ENCODE measurements at regions not wholly inside any gene's neighbourhood (a gene's known extent, or its start where the extent isn't known, plus 50 kb on each side); places are given as distances from the start of the nearest gene placed in this dataset.

DNA sequence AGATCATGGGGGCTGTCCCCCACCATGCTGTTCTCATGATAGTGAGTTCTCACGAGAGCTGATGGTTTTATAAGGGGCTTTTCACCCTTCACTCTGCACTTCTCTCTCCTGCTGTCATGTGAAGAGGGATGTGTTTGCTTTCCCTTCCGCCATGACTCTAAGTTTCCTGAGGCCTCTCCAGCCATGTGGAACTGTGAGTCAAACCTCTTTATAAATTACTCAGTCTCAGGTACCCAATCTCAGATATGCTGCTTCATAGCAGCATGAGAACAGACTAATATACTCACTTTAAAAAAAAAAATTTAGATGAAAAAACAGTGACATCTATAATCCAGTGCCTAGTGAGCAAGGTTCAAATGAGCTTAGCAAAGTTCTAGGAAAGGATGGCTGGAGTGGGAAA is 135.1 kb upstream of the RAB4A start:
- TF ChIP-seq, protein P1, sequence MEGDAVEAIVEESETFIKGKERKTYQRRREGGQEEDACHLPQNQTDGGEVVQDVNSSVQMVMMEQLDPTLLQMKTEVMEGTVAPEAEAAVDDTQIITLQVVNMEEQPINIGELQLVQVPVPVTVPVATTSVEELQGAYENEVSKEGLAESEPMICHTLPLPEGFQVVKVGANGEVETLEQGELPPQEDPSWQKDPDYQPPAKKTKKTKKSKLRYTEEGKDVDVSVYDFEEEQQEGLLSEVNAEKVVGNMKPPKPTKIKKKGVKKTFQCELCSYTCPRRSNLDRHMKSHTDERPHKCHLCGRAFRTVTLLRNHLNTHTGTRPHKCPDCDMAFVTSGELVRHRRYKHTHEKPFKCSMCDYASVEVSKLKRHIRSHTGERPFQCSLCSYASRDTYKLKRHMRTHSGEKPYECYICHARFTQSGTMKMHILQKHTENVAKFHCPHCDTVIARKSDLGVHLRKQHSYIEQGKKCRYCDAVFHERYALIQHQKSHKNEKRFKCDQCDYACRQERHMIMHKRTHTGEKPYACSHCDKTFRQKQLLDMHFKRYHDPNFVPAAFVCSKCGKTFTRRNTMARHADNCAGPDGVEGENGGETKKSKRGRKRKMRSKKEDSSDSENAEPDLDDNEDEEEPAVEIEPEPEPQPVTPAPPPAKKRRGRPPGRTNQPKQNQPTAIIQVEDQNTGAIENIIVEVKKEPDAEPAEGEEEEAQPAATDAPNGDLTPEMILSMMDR (IDR thresholded peaks at IDR 0.05): no peak
- TF ChIP-seq POLR2A (IDR thresholded peaks at IDR 0.05): no peak
